ENCODE measurements at regions not wholly inside any gene's neighbourhood (a gene's known extent, or its start where the extent isn't known, plus 50 kb on each side); places are given as distances from the start of the nearest gene placed in this dataset.

- TF ChIP-seq TARDBP (IDR thresholded peaks at IDR 0.05) (no peak), GABPB1 (CRISPR knock-in tag; IDR thresholded peaks at IDR 0.05) (no peak), KDM5B (IDR thresholded peaks at IDR 0.05; ENCODE audit: insufficient replicate concordance, low read depth, low read length) (no peak), SMARCE1 (IDR thresholded peaks at IDR 0.05) (no peak), ERF (CRISPR knock-in tag; IDR thresholded peaks at IDR 0.05) (no peak), SMAD4 (CRISPR knock-in tag; conservative IDR thresholded peaks at IDR 0.05) (no peak), HOMEZ (CRISPR knock-in tag; IDR thresholded peaks at IDR 0.05) (no peak)
- TF ChIP-seq, protein P1, sequence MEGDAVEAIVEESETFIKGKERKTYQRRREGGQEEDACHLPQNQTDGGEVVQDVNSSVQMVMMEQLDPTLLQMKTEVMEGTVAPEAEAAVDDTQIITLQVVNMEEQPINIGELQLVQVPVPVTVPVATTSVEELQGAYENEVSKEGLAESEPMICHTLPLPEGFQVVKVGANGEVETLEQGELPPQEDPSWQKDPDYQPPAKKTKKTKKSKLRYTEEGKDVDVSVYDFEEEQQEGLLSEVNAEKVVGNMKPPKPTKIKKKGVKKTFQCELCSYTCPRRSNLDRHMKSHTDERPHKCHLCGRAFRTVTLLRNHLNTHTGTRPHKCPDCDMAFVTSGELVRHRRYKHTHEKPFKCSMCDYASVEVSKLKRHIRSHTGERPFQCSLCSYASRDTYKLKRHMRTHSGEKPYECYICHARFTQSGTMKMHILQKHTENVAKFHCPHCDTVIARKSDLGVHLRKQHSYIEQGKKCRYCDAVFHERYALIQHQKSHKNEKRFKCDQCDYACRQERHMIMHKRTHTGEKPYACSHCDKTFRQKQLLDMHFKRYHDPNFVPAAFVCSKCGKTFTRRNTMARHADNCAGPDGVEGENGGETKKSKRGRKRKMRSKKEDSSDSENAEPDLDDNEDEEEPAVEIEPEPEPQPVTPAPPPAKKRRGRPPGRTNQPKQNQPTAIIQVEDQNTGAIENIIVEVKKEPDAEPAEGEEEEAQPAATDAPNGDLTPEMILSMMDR (IDR thresholded peaks at IDR 0.05 in 2 of 3, conservative IDR thresholded peaks at IDR 0.05 in 1 of 3; ENCODE audit: insufficient read depth in 2 of 3, low read depth in 1 of 3, low read length in 3 of 3): no peak
- TF ChIP-seq, protein P2, sequence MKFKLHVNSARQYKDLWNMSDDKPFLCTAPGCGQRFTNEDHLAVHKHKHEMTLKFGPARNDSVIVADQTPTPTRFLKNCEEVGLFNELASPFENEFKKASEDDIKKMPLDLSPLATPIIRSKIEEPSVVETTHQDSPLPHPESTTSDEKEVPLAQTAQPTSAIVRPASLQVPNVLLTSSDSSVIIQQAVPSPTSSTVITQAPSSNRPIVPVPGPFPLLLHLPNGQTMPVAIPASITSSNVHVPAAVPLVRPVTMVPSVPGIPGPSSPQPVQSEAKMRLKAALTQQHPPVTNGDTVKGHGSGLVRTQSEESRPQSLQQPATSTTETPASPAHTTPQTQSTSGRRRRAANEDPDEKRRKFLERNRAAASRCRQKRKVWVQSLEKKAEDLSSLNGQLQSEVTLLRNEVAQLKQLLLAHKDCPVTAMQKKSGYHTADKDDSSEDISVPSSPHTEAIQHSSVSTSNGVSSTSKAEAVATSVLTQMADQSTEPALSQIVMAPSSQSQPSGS (CRISPR knock-in tag; IDR thresholded peaks at IDR 0.05): no peak
Observed at GRCh38 chr15:70473581-70474370, 289.6 kb downstream of the UACA start.
